ENCODE measurements at regions not wholly inside any gene's neighbourhood (a gene's known extent, or its start where the extent isn't known, plus 50 kb on each side); places are given as distances from the start of the nearest gene placed in this dataset.

DNA sequence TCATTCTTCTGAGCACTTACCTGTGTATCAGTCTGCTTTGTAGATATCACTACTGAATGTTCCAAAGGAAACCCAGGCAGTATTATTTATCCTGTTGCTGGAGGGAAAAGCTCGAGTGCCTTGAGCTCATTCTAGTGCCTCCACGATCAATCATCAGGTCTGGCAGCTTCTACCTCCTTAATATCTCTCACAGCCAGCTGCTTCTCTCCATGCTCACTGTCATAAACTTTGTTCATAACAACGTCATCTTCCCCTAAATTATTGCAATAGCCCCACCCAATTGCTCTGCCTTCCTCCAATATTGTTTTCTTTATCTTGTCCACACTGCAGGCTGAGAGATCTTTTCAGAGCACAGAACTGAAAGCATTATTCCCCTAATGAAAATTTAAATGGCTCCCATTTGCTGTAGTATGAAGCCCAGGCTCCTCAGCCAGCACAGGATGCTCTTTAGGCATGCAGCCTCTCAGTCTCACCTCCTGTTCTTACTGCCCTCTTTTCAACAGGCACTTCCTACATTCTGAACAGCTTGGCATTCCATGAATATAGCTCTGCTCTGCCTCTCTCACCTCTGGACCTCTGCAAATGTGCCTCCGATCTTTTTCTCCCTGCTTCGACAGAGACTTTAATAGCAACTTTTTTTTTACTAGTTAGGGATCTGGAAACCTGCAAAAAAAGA, 504.2 kb upstream of the IGFBP7 start:
- TF ChIP-seq, protein P1, sequence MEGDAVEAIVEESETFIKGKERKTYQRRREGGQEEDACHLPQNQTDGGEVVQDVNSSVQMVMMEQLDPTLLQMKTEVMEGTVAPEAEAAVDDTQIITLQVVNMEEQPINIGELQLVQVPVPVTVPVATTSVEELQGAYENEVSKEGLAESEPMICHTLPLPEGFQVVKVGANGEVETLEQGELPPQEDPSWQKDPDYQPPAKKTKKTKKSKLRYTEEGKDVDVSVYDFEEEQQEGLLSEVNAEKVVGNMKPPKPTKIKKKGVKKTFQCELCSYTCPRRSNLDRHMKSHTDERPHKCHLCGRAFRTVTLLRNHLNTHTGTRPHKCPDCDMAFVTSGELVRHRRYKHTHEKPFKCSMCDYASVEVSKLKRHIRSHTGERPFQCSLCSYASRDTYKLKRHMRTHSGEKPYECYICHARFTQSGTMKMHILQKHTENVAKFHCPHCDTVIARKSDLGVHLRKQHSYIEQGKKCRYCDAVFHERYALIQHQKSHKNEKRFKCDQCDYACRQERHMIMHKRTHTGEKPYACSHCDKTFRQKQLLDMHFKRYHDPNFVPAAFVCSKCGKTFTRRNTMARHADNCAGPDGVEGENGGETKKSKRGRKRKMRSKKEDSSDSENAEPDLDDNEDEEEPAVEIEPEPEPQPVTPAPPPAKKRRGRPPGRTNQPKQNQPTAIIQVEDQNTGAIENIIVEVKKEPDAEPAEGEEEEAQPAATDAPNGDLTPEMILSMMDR (IDR thresholded peaks at IDR 0.05) = no peak
- TF ChIP-seq ZFX (IDR thresholded peaks at IDR 0.05; ENCODE audit: borderline replicate concordance) = no peak

Data from 22Rv1 (cell line).